Kidney (tissue), 13 donors: ENCODE measurements at regions not wholly inside any gene's neighbourhood (a gene's known extent, or its start where the extent isn't known, plus 50 kb on each side); places are given as distances from the start of the nearest gene placed in this dataset.

Source experiments
- DNase-seq, 5 donors: peaks; one replicate each; pipeline ENCODE4 v3.0.0-alpha.2; 2013 to 2020
- FAIRE-seq: peaks from 2 replicates; lab custom pipeline; 2012; peaks lifted over from hg19 to GRCh38; lab: Jason Lieb, UNC
- H3K27ac ChIP-seq, 2 donors: one replicate each; pipeline ENCODE4 v1.7.0; 2013; ENCODE audit warnings: low read depth in 2 of 2, low read length in 2 of 2, inconsistent platforms in 1 of 2
- H3K27me3 ChIP-seq: one replicate; pipeline ENCODE4 v1.7.1; 2013; ENCODE audit warnings: low read length, inconsistent platforms; ENCODE audit not compliant: control insufficient read depth, insufficient read depth
- H3K36me3 ChIP-seq, 3 donors: one replicate each; pipeline versions ENCODE4 v1.7.0 to v1.7.1; 2013; ENCODE audit warnings: low read length in 3 of 3, control low read depth in 1 of 3, inconsistent platforms in 1 of 3; ENCODE audit not compliant: insufficient read depth in 3 of 3, control insufficient read depth in 2 of 3
- H3K4me1 ChIP-seq, 3 donors: one replicate each; pipeline versions ENCODE4 v1.7.0 to v1.7.1; 2013; ENCODE audit warnings: low read length in 3 of 3, inconsistent platforms in 1 of 3, low read depth in 1 of 3; ENCODE audit not compliant: control insufficient read depth in 2 of 3, insufficient read depth in 2 of 3
- H3K4me3 ChIP-seq, 3 donors: one replicate each; pipeline versions ENCODE4 v1.7.0 to v1.8.1; 2013; ENCODE audit warnings: low read length in 3 of 3, control low read depth in 1 of 3, inconsistent platforms in 1 of 3
- H3K9ac ChIP-seq, 3 donors: one replicate each; pipeline versions ENCODE4 v1.7.0 to v1.7.1; 2013; ENCODE audit warnings: low read length in 3 of 3, control low read depth in 1 of 3, inconsistent platforms in 1 of 3
- H3K9me3 ChIP-seq, 3 donors: one replicate each; pipeline versions ENCODE4 v1.7.0 to v1.7.1; 2013; ENCODE audit warnings: low read length in 3 of 3, control low read depth in 1 of 3, inconsistent platforms in 1 of 3; ENCODE audit not compliant: control insufficient read depth in 2 of 3, insufficient read depth in 1 of 3
- CTCF ChIP-seq: IDR thresholded peaks from 3 replicates; pipeline ENCODE4 v1.5.1; 2012; ENCODE audit warnings: mild to moderate bottlenecking, moderate library complexity, borderline replicate concordance; ENCODE audit not compliant: insufficient read depth; ENCODE audit errors: extremely low read depth
- intact Hi-C: fragments of 100-400 bp; cut with DNase I; formaldehyde crosslinking; loops from one replicate; pipeline ENCODE4 v1.11.1; 2022
- donor health status: control.
- donor health status: control.
- donor health status: control.
- donor health status: control.
- donor health status: control.
- donor health status: DM: yes; HTN: yes; CAD: no.
- donor health status: Normal renal cell carcinoma (clear cell type).

- Histone ChIP-seq H3K27ac (no peak overlapping the region), H3K4me1 (no peaks in the 10 kb centered on the region), H3K9me3 (no peaks in the 10 kb centered on the region), H3K9ac (no peak overlapping the region), H3K36me3 (no peaks in the 10 kb centered on the region), H3K27me3 (no peaks in the 10 kb centered on the region), H3K4me3 (no peak overlapping the region)
- intact Hi-C loops: no loop called here
- FAIRE-seq (no peak), DNase-seq (no peak)
- TF ChIP-seq CTCF: no peak
Observed at GRCh38 chr2:59560769-59561168, 992.7 kb downstream of the BCL11A start.

- Histone ChIP-seq H3K4me1 (no peaks in the 10 kb centered on the region), H3K9me3 (no peaks in the 10 kb centered on the region), H3K4me3 (no peak overlapping the region), H3K9ac (no peak overlapping the region), H3K27ac (no peak overlapping the region), H3K27me3 (no peaks in the 10 kb centered on the region), H3K36me3 (no peaks in the 10 kb centered on the region)
- intact Hi-C loops: no loop called here
- FAIRE-seq (no peak), DNase-seq (no peak)
- no peak for TF ChIP-seq CTCF
Observed at GRCh38 chr2:59540864-59541263, 1012.6 kb downstream of the BCL11A start.

GRCh38 chr2:59538398-59538911 is 1015.0 kb downstream of the BCL11A start:
- H3K9ac ChIP-seq: no peak overlapping the region
- FAIRE-seq (no peak), DNase-seq (no peak)
- H3K27ac ChIP-seq: no peak overlapping the region
- no peaks in the 10 kb centered on the region for H3K36me3 ChIP-seq
- no peak overlapping the region for H3K4me3 ChIP-seq
- no peaks in the 10 kb centered on the region for H3K4me1 ChIP-seq
- intact Hi-C loops: no loop called here
- H3K27me3 ChIP-seq: no peaks in the 10 kb centered on the region
- no peaks in the 10 kb centered on the region for H3K9me3 ChIP-seq
- TF ChIP-seq CTCF: no peak

- Histone ChIP-seq H3K9me3 (no peaks in the 10 kb centered on the region), H3K36me3 (no peaks in the 10 kb centered on the region), H3K4me1 (no peaks in the 10 kb centered on the region), H3K27ac (no peak overlapping the region), H3K4me3 (no peak overlapping the region), H3K9ac (no peak overlapping the region), H3K27me3 (no peaks in the 10 kb centered on the region)
- FAIRE-seq (no peak), DNase-seq (no peak)
- no peak for TF ChIP-seq CTCF
- intact Hi-C loops: no loop called here
Observed at GRCh38 chr2:59532808-59533207, 1020.6 kb downstream of the BCL11A start.
